ENCODE measurements at regions not wholly inside any gene's neighbourhood (a gene's known extent, or its start where the extent isn't known, plus 50 kb on each side); places are given as distances from the start of the nearest gene placed in this dataset.

DNA sequence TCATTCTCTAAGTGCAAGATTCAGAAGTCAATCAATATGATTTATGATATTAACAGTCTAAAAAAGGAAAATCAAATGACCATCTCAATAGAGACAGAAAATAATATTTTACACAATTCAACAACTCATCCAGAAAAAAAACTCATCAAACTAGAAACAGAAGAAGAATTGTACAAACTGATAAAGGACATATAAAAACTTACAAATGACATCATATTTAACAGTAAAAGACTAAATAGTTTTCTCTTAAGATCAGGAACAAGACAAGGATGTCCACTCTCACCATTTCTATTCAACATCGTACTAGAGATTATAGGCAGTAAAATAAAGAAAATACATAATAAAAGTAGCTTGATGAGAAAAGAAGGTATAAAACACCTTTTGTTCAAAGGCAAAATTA lies 527.3 kb downstream of the DACH1 start:
- Histone ChIP-seq H3K4me3 (no peak overlapping the region), H3K27ac (no peak overlapping the region), H3K36me3 (no peaks in the 10 kb centered on the region), H3K9me3 (no peaks in the 10 kb centered on the region), H3K27me3 (no peaks in the 10 kb centered on the region), H3K4me1 (no peaks in the 10 kb centered on the region)
- intact Hi-C loops (cut with DNase I): no loop called here
- no peak for DNase-seq (ENCODE audit: low spot score in 2 of 2)
- TF ChIP-seq, protein P1, sequence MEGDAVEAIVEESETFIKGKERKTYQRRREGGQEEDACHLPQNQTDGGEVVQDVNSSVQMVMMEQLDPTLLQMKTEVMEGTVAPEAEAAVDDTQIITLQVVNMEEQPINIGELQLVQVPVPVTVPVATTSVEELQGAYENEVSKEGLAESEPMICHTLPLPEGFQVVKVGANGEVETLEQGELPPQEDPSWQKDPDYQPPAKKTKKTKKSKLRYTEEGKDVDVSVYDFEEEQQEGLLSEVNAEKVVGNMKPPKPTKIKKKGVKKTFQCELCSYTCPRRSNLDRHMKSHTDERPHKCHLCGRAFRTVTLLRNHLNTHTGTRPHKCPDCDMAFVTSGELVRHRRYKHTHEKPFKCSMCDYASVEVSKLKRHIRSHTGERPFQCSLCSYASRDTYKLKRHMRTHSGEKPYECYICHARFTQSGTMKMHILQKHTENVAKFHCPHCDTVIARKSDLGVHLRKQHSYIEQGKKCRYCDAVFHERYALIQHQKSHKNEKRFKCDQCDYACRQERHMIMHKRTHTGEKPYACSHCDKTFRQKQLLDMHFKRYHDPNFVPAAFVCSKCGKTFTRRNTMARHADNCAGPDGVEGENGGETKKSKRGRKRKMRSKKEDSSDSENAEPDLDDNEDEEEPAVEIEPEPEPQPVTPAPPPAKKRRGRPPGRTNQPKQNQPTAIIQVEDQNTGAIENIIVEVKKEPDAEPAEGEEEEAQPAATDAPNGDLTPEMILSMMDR (IDR thresholded peaks at IDR 0.05): no peak

DNA sequence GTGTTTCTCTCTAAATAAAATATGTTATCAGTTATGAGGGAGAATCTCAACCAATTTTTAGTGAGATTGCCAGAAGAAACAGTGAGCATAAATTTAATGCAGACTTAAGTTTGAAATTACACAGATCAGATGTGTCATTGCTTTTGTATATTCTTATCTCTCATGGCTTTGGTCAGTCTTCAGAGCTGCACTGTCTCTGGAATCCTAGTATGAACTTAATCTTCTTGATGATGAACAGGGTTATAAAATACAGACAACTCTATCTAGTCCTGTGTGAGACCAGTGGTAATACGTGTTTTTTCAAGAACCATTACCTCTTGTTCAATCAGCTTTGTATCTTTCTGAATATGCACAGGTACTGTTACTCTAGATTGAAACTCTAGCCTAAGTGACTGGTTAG lies 528.0 kb downstream of the DACH1 start:
- TF ChIP-seq, protein P1 (IDR thresholded peaks at IDR 0.05): no peak
- Histone ChIP-seq H3K9me3 (no peaks in the 10 kb centered on the region), H3K27me3 (no peaks in the 10 kb centered on the region), H3K4me1 (no peaks in the 10 kb centered on the region), H3K27ac (no peak overlapping the region), H3K36me3 (no peaks in the 10 kb centered on the region), H3K4me3 (no peak overlapping the region)
- DNase-seq (ENCODE audit: low spot score in 2 of 2): no peak
- intact Hi-C loops (cut with DNase I): no loop called here

DNA sequence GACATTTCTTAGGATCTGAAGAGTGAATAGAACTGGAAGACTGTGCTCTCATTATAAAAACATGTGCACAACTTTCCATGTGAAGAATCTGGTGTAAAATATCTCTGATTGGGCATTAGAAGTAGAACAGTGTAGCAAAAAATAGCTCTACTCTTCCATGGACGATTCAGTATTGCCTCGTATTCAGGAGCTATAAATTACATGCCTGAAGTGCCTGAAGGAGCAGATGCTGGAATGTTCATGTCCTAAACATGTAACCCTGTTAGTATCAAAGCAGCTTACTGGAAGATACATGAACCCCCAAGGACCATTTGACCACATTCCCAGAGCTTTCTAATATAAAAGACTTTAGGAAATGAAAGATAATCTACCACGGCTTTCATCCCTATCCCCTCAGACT lies 528.9 kb downstream of the DACH1 start:
- TF ChIP-seq, protein P1 (IDR thresholded peaks at IDR 0.05): no peak
- H3K4me1 ChIP-seq: no peaks in the 10 kb centered on the region
- intact Hi-C loops (cut with DNase I): no loop called here
- DNase-seq (ENCODE audit: low spot score in 2 of 2): no peak
- H3K4me3 ChIP-seq: no peak overlapping the region
- no peaks in the 10 kb centered on the region for H3K27me3 ChIP-seq
- H3K27ac ChIP-seq: no peak overlapping the region
- H3K9me3 ChIP-seq: no peaks in the 10 kb centered on the region
- H3K36me3 ChIP-seq: no peaks in the 10 kb centered on the region

DNA sequence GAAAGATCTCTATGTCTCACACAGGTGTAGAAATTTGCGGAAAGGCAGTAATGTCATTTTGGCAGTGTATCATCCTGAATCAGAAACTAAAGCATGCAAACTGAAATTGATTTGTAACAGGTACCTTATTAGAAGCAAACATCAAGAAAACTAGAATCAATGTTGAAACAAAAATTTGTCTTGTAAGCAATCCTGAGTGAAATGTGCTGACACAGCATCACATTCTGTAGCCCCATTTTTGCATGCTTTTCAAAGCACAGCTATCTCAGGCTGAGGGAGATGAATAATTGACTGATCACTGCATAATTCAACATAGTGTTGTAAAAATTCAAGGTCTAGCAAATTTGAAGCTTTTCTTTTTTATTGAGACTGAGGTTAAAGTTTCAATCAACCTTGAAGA lies 539.7 kb downstream of the DACH1 start:
- Histone ChIP-seq H3K27me3 (no peaks in the 10 kb centered on the region), H3K4me3 (no peak overlapping the region), H3K4me1 (no peaks in the 10 kb centered on the region), H3K27ac (no peak overlapping the region), H3K9me3 (no peaks in the 10 kb centered on the region), H3K36me3 (no peaks in the 10 kb centered on the region)
- no peak for DNase-seq (ENCODE audit: low spot score in 2 of 2)
- intact Hi-C loops (cut with DNase I): no loop called here
- TF ChIP-seq, protein P1 (IDR thresholded peaks at IDR 0.05): no peak

DNA sequence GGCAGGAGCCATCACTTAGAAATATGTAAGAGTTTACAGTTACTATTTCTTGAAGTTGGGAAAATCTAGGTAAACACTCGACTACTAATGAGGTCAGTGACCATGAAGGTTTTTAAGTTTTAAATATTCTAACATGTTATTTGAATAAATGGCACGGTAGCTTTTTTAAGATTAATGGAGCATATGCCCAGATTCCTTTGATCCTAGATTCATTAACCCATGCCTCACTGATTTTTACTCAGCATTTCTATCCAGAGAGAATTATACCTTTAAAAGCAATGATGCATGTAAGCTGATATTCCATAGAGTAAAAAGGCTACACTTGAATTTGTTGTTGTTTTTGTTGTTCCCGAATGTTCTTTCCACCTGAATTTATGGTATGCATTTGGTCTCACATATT lies 541.4 kb downstream of the DACH1 start:
- H3K4me3 ChIP-seq: no peak overlapping the region
- DNase-seq (ENCODE audit: low spot score in 2 of 2): no peak
- H3K27me3 ChIP-seq: no peaks in the 10 kb centered on the region
- no peaks in the 10 kb centered on the region for H3K4me1 ChIP-seq
- TF ChIP-seq, protein P1 (IDR thresholded peaks at IDR 0.05): no peak
- no peak overlapping the region for H3K27ac ChIP-seq
- intact Hi-C loops (cut with DNase I): no loop called here
- H3K36me3 ChIP-seq: no peaks in the 10 kb centered on the region
- no peaks in the 10 kb centered on the region for H3K9me3 ChIP-seq

DNA sequence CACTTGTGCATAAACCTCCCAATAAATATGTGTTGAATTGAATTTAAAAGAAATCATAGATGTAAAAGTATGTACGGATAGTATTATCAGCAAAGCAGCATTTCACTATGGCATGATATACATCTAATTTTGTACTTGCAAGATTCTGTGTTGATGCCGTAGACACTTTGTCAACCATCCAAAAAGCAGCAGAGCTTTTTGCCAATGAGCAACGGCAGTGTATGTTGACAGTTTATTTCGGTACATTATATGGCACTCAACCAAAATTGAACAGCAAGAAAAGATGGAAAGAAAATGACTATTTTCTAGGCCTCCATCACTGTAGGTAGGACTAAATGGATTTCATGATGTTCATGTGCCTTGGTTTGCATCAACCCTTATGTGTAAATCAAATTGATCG lies 543.7 kb downstream of the DACH1 start:
- no peaks in the 10 kb centered on the region for H3K9me3 ChIP-seq
- H3K27ac ChIP-seq: no peak overlapping the region
- TF ChIP-seq, protein P1 (IDR thresholded peaks at IDR 0.05): no peak
- DNase-seq (ENCODE audit: low spot score in 2 of 2): no peak
- no peaks in the 10 kb centered on the region for H3K4me1 ChIP-seq
- H3K4me3 ChIP-seq: no peak overlapping the region
- H3K27me3 ChIP-seq: no peaks in the 10 kb centered on the region
- H3K36me3 ChIP-seq: no peaks in the 10 kb centered on the region
- intact Hi-C loops (cut with DNase I): no loop called here

Data from ascending aorta (tissue), 2 donors.